Endothelial cell of umbilical vein (primary cell): ENCODE measurements at regions not wholly inside any gene's neighbourhood (a gene's known extent, or its start where the extent isn't known, plus 50 kb on each side); places are given as distances from the start of the nearest gene placed in this dataset.
"Not testable (repeated sequence)": the region's sequence is repeated elsewhere in the genome, so short reads cannot be mapped to it uniquely, and the experiment has no call there.

Experiments used
- BruUV-seq: library from RNA; stranded (reverse); fragments of 400-500 nt; replicated peaks from 2 replicates; lab custom pipeline; 2021; lab: Mats Ljungman, UMichigan
- CTCF ChIA-PET: fragments of 300-600, 350-600 bp; sonication (Branson Sonifier 250); formaldehyde crosslinking; loops from one replicate; lab custom pipeline; 2021; ENCODE audit warnings: antibody characterized with exemption, inconsistent platforms; lab: Charles Lee
- POLR2A ChIA-PET: fragments of 300-600, 350-600 bp; sonication (Branson Sonifier 250); formaldehyde crosslinking; loops from one replicate; lab custom pipeline; 2021; ENCODE audit warnings: antibody characterized with exemption, inconsistent platforms; lab: Charles Lee
- DNase-seq: peaks from one replicate; pipeline ENCODE4 v3.0.0-alpha.2; 2011; ENCODE audit warnings: low read depth, low spot score
- FAIRE-seq: peaks from 2 replicates; lab custom pipeline; 2011; peaks lifted over from hg19 to GRCh38; lab: Jason Lieb, UNC
- H2AFZ ChIP-seq: 2 replicates; pipeline ENCODE4 v1.6.0; 2012; ENCODE audit warnings: low read depth, low read length, control low read depth, inconsistent platforms
- H3K27ac ChIP-seq: 2 replicates; pipeline ENCODE4 v1.5.1; 2011; ENCODE audit warnings: low read depth, mild to moderate bottlenecking, control low read depth, low read length, moderate library complexity; ENCODE audit not compliant: insufficient read depth
- H3K27me3 ChIP-seq, 2 experiments: 2 replicates each; pipeline versions ENCODE4 v1.6.0 to v1.6.1; 2011; ENCODE audit warnings: low read length in 2 of 2, mixed read lengths in 1 of 2; ENCODE audit not compliant: control insufficient read depth in 2 of 2, insufficient read depth in 2 of 2
- H3K36me3 ChIP-seq, 2 experiments: 2 replicates in 1 of 2; 3 replicates in 1 of 2; pipeline ENCODE4 v1.5.1; 2011; ENCODE audit warnings: low read length in 2 of 2, mild to moderate bottlenecking in 1 of 2, moderate library complexity in 1 of 2; ENCODE audit not compliant: control insufficient read depth in 2 of 2, insufficient read depth in 2 of 2; ENCODE audit errors: extremely low read depth in 1 of 2
- H3K4me1 ChIP-seq: 3 replicates; pipeline ENCODE4 v1.5.1; 2011; ENCODE audit warnings: mild to moderate bottlenecking, low read length; ENCODE audit not compliant: control insufficient read depth, insufficient read depth; ENCODE audit errors: extremely low read depth
- H3K4me2 ChIP-seq: 2 replicates; pipeline ENCODE4 v1.6.1; 2011; ENCODE audit warnings: low read length, control low read depth, mixed read lengths; ENCODE audit not compliant: insufficient read depth
- H3K4me3 ChIP-seq, 3 experiments: fragments of 200-600 bp in 1 of 3; sonication (generic), shearing (Covaris generic) in 1 of 3; replicated peaks in 1 of 3; 2 replicates each; pipeline ENCODE4 v1.5.1; 2011 to 2016; ENCODE audit warnings: control low read depth in 3 of 3, low read length in 3 of 3, mild to moderate bottlenecking in 2 of 3, inconsistent platforms in 1 of 3, low read depth in 1 of 3, moderate library complexity in 1 of 3; ENCODE audit not compliant: insufficient read depth in 1 of 3
- H3K79me2 ChIP-seq: 2 replicates; pipeline ENCODE4 v1.6.0; 2012; ENCODE audit warnings: low read length, inconsistent platforms; ENCODE audit not compliant: control insufficient read depth, insufficient read depth
- H3K9ac ChIP-seq: replicated peaks from 2 replicates; pipeline ENCODE3; 2011; ENCODE audit warnings: low read length, control low read depth; ENCODE audit not compliant: insufficient read depth; ENCODE audit errors: extremely low read depth
- H3K9me1 ChIP-seq: replicated peaks from 3 replicates; pipeline ENCODE4 v1.6.0; 2011; ENCODE audit warnings: mild to moderate bottlenecking, low read length; ENCODE audit not compliant: control insufficient read depth, insufficient read depth; ENCODE audit errors: extremely low read depth
- H3K9me3 ChIP-seq: replicated peaks from 2 replicates; pipeline ENCODE4 v1.5.1; 2012; ENCODE audit warnings: low read length, inconsistent platforms; ENCODE audit not compliant: control insufficient read depth, insufficient read depth
- H4K20me1 ChIP-seq: replicated peaks from 2 replicates; pipeline ENCODE3; 2011; ENCODE audit warnings: mild to moderate bottlenecking, low read length; ENCODE audit not compliant: control insufficient read depth, insufficient read depth; ENCODE audit errors: extremely low read depth
- CTCF ChIP-seq, 2 donors: IDR thresholded peaks; 1 replicate in 1 of 2; 2 replicates in 1 of 2; pipeline ENCODE4 v1.5.1; 2011; ENCODE audit warnings: low read length in 2 of 2, mild to moderate bottlenecking in 2 of 2, moderate library complexity in 2 of 2, control low read depth in 1 of 2, inconsistent platforms in 1 of 2, low read depth in 1 of 2; ENCODE audit not compliant: insufficient read depth in 1 of 2; ENCODE audit errors: extremely low read depth in 1 of 2
- EZH2 ChIP-seq: IDR thresholded peaks from 2 replicates; pipeline ENCODE4 v1.6.1; 2012; ENCODE audit warnings: borderline replicate concordance, low read depth, mild to moderate bottlenecking, moderate library complexity, low read length, inconsistent platforms; ENCODE audit not compliant: severe bottlenecking
- FOS ChIP-seq: IDR thresholded peaks from 2 replicates; pipeline ENCODE4 v1.6.1; 2011; ENCODE audit warnings: mild to moderate bottlenecking, low read length, moderate library complexity, borderline replicate concordance; ENCODE audit not compliant: insufficient read depth
- GATA2 ChIP-seq: IDR thresholded peaks from 2 replicates; pipeline ENCODE4 v1.7.0; 2011; ENCODE audit warnings: low read depth, mild to moderate bottlenecking, moderate library complexity, mixed read lengths, low read length; ENCODE audit not compliant: insufficient read length, insufficient read depth
- JUN ChIP-seq: IDR thresholded peaks from 2 replicates; pipeline ENCODE4 v1.6.1; 2011; ENCODE audit warnings: borderline replicate concordance, low read depth; ENCODE audit not compliant: insufficient read length, insufficient read depth
- MYC ChIP-seq: IDR thresholded peaks from one replicate; pipeline ENCODE4 v1.6.1; 2011; ENCODE audit warnings: mild to moderate bottlenecking, low read depth, low read length
- POLR2A ChIP-seq: IDR thresholded peaks from 2 replicates; pipeline ENCODE4 v1.6.1; 2012; ENCODE audit warnings: low read depth, mild to moderate bottlenecking, control low read depth, low read length
- POLR2AphosphoS5 ChIP-seq: IDR thresholded peaks from 2 replicates; pipeline ENCODE4 v1.6.1; 2012; ENCODE audit warnings: low read depth, mild to moderate bottlenecking, control low read depth, low read length, moderate library complexity; ENCODE audit not compliant: insufficient read depth
- dilution Hi-C: fragments of 300-500 bp; cut with MboI; formaldehyde crosslinking; loops from one replicate; pipeline ENCODE4 v1.15.0; 2019; ENCODE audit warnings: low sequenced_read_pairs; ENCODE audit not compliant: extremely low pct_ligation_motif_present
- intact Hi-C: fragments of 100-400 bp; cut with micrococcal nuclease; formaldehyde crosslinking; loops from one replicate; pipeline ENCODE4 v1.10.0; 2022
- TF ChIP-seq, protein P1 (sequence below): IDR thresholded peaks from 2 replicates; pipeline ENCODE4 v1.6.1; 2011; ENCODE audit not compliant: insufficient read depth, insufficient read length

DNA sequence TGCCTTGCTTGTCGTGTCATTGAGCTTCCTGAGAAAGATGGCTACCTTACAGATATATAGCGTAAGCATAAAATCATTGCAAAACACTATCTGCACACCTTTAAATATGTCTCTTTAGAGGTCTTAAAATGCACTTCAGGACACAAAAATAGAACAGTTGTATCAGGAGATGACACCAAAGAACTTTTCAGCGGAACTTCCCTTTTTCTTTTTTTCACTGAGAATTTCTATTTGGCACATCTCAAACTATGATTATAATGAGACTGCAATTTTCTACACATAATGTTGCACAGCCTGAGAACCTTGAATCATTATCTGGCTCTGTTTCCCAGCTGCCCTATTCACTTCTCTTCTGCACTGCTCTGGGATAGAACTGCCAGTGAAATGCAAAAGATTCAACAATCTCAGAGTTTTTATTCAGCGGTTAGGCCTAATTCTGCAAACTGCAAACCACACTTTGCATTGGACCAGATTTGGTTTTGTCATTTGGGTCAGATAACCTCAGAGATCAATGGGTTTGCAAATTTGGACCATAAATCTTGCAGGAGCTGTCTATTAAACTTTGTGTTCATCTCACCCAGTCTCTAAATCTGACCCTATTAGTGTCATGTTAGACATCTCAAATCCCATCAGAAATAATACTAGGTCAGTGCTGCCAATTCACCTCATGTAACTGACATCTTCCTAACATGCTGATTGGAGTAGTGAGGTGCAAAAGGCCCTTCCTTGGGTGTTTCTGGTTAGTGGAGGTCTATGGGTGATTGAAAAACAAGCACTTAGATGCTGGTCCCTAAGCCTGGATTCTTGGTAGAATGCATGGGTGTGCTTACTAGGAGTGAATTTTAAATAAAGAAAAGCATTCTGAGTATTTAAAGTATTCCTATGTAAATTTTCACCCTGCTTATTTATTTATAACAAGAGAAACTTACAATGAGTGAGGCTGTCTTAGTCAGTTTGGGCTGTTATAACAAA, 382.7 kb downstream of the UTRN start:
- H3K4me1 ChIP-seq, result no peaks in the 10 kb centered on the region
- no peak overlapping the region for H3K4me2 ChIP-seq
- ChIA-PET CTCF (interaction anchor here (1.2 kb wide), 1 partner anchor 11 kb away, joined by 3 read pairs; no protein-coding TSS in a partner anchor), POLR2A (no interaction called here)
- H3K9ac ChIP-seq, result no peak overlapping the region
- no peak overlapping the region for H3K4me3 ChIP-seq
- dilution Hi-C loops (no loop called here), intact Hi-C loops (no loop called here)
- no peak overlapping the region for H3K27ac ChIP-seq
- H3K36me3 ChIP-seq, result no peaks in the 10 kb centered on the region
- DNase-seq (no peak), FAIRE-seq (no peak)
- H2AFZ ChIP-seq, result no peak overlapping the region
- BruUV-seq, result no TSS peak
- H3K9me3 ChIP-seq, result no peaks in the 10 kb centered on the region
- peaks cover 15% of the 10 kb centered on the region for H3K79me2 ChIP-seq
- H4K20me1 ChIP-seq, result peaks cover 3% of the 10 kb centered on the region
- TF ChIP-seq MYC (no peak), POLR2A (no peak), JUN (no peak), EZH2 (no peak), CTCF (IDR thresholded peaks at IDR 0.05; ENCODE audit: extremely low read depth in 1 of 2, insufficient read depth in 1 of 2, low read depth in 1 of 2, low read length in 2 of 2) (no peak), FOS (no peak), POLR2AphosphoS5 (no peak), GATA2 (no peak)
- TF ChIP-seq, protein P1, sequence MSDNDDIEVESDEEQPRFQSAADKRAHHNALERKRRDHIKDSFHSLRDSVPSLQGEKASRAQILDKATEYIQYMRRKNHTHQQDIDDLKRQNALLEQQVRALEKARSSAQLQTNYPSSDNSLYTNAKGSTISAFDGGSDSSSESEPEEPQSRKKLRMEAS, result no peak
- no peaks in the 10 kb centered on the region for H3K27me3 ChIP-seq
- H3K9me1 ChIP-seq, result no peaks in the 10 kb centered on the region

DNA sequence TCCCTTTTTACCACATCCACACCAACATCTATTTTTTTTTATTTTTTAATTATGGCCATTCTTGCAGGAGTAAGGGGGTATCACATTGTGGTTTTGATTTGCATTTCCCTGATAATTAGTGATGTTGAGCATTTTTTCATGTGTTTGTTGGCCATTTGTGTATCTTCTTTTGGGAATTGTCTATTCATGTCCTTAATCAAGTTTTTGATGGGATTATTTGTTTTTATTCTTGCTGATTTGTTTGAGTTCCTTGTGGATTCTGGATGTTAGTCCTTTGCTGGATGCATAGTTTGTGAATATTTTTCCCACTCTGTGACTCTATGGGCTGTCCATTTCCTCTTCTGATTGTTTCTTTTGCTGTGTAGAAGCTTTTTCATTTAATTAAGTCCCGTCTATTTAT, 385.1 kb downstream of the UTRN start:
- H3K27me3 ChIP-seq, H3K9ac ChIP-seq, H2AFZ ChIP-seq, BruUV-seq, intact Hi-C loops, DNase-seq, dilution Hi-C loops, H3K4me3 ChIP-seq, H3K9me1 ChIP-seq, H3K9me3 ChIP-seq, H3K36me3 ChIP-seq, CTCF ChIA-PET, H3K4me1 ChIP-seq, FAIRE-seq, H4K20me1 ChIP-seq, H3K4me2 ChIP-seq, POLR2A ChIA-PET, H3K27ac ChIP-seq: not testable (repeated sequence)
- peaks cover 22% of the 10 kb centered on the region for H3K79me2 ChIP-seq
